Aorta (tissue), 5 donors: ENCODE measurements at regions not wholly inside any gene's neighbourhood (a gene's known extent, or its start where the extent isn't known, plus 50 kb on each side); places are given as distances from the start of the nearest gene placed in this dataset.
"Not testable (repeated sequence)": the region's sequence is repeated elsewhere in the genome, so short reads cannot be mapped to it uniquely, and the experiment has no call there.

ENCODE experiments used
- ATAC-seq: fragments of 200-7000 bp; cut with Tn5 transposase; one replicate; pipeline ENCODE4 v1.9.1; 2022; ENCODE audit warnings: moderate library complexity; ENCODE audit not compliant: low FRiP score
- DNase-seq, 2 donors: peaks; one replicate each; pipeline ENCODE4 v3.0.0-alpha.2; 2020
- H3K27ac ChIP-seq, 2 donors: one replicate each; pipeline ENCODE4 v1.5.1; 2013; ENCODE audit warnings: low read length in 2 of 2, mild to moderate bottlenecking in 2 of 2, moderate library complexity in 2 of 2, control low read depth in 1 of 2, inconsistent platforms in 1 of 2, low read depth in 1 of 2
- H3K27me3 ChIP-seq, 2 donors: one replicate each; pipeline ENCODE4 v1.6.1; 2013; ENCODE audit warnings: control low read depth in 1 of 2, low read length in 1 of 2, mild to moderate bottlenecking in 1 of 2, moderate library complexity in 1 of 2; ENCODE audit not compliant: insufficient read depth in 2 of 2, control insufficient read depth in 1 of 2
- H3K36me3 ChIP-seq, 2 donors: one replicate each; pipeline ENCODE4 v1.6.1; 2013; ENCODE audit warnings: control low read depth in 1 of 2, low read length in 1 of 2, mild to moderate bottlenecking in 1 of 2; ENCODE audit not compliant: insufficient read depth in 2 of 2, control insufficient read depth in 1 of 2
- H3K4me1 ChIP-seq, 2 donors: one replicate each; pipeline ENCODE4 v1.6.1; 2013; ENCODE audit warnings: low read length in 2 of 2, control low read depth in 1 of 2, mild to moderate bottlenecking in 1 of 2, moderate library complexity in 1 of 2; ENCODE audit not compliant: insufficient read depth in 2 of 2, control insufficient read depth in 1 of 2
- H3K4me3 ChIP-seq, 2 donors: one replicate each; pipeline ENCODE4 v1.5.1; 2013; ENCODE audit warnings: low read length in 2 of 2, control low read depth in 1 of 2, mild to moderate bottlenecking in 1 of 2
- H3K9me3 ChIP-seq: one replicate; pipeline ENCODE4 v1.6.1; 2013; ENCODE audit warnings: mild to moderate bottlenecking, low read length; ENCODE audit not compliant: control insufficient read depth
- WGBS, 2 donors: extraction: QIAGEN DNeasy Blood & Tissue Kit; methylation state at CpG; one replicate each; pipeline ENCODE4 v1.1.7; 2013; 5-methylcytosine and 5-hydroxymethylcytosine counted together
- intact Hi-C, 2 donors: fragments of 100-400 bp; cut with DNase I; formaldehyde crosslinking; loops; one replicate each; pipeline versions ENCODE4 v1.14.2 to v1.15.0; 2022
- microRNA-seq, 2 donors: library from miRNA; unstranded; fragments of <30 nt; microRNA quantifications; one replicate each; pipeline ENCODE4 v1.2.0, GENCODE V29; 2020
- donor health status: healthy with polysubstance abuse.
- donor health status: Bipolar disorder and iron deficiency.
- donor health status: DM: no; HTN: no; CAD: no.
- donor health status: DM: no; HTN: no; CAD: no.
- donor health status: DM: yes; HTN: yes; CAD: no.

- no peak overlapping the region for H3K4me3 ChIP-seq
- intact Hi-C loops = no loop called here
- H3K4me1 ChIP-seq = peaks cover 0 to 4% of the 10 kb centered on the region in 2 donors
- H3K36me3 ChIP-seq = no peaks in the 10 kb centered on the region
- H3K27me3 ChIP-seq = no peaks in the 10 kb centered on the region
- DNase-seq = peak in 1 of 2 donors; percentile 68
- peak; percentile 85 for ATAC-seq
- 0 to 3% methylated on average over 2 of the region's 2 CpGs for WGBS, 2 donors
- H3K27ac ChIP-seq = no peak overlapping the region
- H3K9me3 ChIP-seq = no peaks in the 10 kb centered on the region
Measured at GRCh38 chr9:111094433-111094924, 56.2 kb upstream of the LPAR1 start.

GRCh38 chr9:111092167-111092566 lies 53.9 kb upstream of the LPAR1 start:
- H3K4me1 ChIP-seq, DNase-seq, H3K36me3 ChIP-seq, H3K9me3 ChIP-seq, H3K27ac ChIP-seq, intact Hi-C loops, ATAC-seq, H3K27me3 ChIP-seq, H3K4me3 ChIP-seq: not testable (repeated sequence)
- WGBS, 2 donors = 99 to 100% methylated on average over 1 of the region's 1 CpG

Small RNA genes lying in the stretch of these regions (microRNA-seq; reads per million reads assigned to microRNA genes)
- 0 reads per million in 2 donors for gene MIR7702
